NCI-H2081 (cell line): ENCODE measurements at regions not wholly inside any gene's neighbourhood (a gene's known extent, or its start where the extent isn't known, plus 50 kb on each side); places are given as distances from the start of the nearest gene placed in this dataset.
A peak's percentile ranks its signal among the peaks of the same experiment; 100 is the strongest.

Experiments used
- DNase-seq, 2 experiments: peaks; one replicate each; lab custom pipeline; 2025; lab: John Stamatoyannopoulos, UW

DNA sequence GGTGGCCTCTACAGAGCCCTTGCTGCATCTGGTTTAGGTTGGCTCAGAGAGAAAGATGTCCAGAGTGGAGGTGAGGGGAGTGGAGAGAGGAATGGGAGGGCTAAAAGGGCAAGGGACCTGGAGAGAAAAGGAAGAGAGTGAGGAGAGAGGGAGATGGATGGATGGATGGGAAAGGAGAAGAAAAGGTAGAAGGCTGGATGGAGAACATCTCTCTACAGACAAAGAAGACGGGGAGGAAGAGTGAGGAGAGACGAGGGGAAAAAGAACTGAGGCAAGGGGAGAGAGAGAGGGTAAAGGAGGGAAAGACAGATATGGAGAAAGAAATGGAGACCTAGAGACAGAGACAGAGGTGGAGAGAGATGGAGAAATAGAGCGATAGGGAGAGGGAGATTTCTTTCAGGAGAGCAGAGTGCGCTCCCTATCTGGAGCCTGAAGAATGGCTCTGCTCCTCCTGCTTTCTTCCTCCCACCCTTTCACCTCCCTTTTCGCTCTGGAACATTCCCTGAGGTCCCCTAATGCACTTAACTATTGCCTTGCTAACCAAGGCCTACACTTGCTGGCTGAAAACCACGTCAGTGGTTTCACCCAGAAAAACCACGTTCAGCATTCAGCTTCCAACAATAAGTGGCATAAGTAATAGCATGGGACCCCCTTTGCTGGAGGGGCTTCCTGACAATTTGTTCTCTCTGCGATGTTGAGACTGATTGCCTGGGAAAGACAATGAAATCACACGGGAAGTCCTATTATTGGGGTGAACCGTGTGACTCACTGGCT, 286.3 kb downstream of the CDH26 start:
- no peak for DNase-seq

- no peak for DNase-seq
Measured at GRCh38 chr20:60246751-60247150, 288.5 kb downstream of the CDH26 start.

DNA sequence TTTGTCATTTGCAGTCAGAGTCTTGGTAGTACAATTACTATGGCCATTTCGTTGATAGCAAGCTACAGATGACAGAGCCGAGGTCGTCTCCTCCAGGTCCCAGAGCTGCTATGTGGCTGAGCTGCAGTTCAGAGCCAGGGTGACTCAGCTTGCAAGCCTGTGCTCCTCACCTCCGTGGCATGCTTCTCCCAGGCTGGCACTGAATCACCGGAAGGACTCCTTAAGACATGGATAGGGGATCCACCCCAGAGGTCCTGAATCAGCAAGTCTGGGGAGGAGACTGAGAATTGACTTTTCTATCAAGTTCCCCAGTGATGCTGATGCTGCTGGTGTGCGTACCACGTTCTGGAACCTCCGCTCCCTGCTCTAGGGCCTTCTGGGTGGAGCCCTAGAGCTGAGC, 291.2 kb downstream of the CDH26 start:
- no peak for DNase-seq

DNA sequence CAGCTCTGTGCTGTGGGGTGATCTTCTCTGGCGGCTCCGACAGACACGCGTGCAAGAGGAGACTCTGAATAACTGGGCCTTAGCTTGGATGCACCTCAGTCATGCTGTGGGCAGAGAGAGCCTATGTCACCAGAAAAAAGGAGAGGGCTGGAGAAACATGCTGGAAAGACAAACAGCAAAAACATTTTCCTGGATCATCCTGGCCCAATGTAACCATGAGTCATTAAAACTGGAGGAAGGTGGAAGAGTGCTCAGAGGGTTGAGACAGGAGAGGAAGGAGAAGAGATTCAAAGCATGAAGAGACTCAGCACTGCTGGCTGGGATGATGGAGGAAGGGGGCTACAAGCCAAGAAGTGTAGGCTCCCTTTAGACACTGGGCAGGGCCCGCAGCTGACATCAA, 292.0 kb downstream of the CDH26 start:
- no peak for DNase-seq

- DNase-seq = no peak
Measured at GRCh38 chr20:60252866-60253265, 294.6 kb downstream of the CDH26 start.

DNA sequence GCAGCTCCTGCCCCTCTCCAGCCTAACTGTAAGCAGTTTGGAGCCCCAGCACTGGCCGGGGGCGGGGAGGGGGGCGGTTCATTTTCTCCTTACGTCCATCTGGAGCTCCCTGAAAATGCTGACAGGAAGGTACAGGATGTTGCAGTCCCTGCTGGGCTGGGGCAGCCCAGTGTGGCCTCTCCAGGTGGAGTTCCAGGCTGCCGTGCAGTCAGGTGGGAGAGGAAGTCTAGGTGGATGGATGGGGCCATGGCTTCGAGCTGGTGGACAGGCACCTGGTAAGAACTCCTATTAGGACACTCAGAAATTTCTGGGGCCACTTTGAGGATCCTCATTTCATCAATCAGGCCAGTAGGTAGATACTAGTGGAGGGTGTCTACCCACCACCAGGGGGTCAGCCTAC, 295.2 kb downstream of the CDH26 start:
- DNase-seq = no peak

- peak; percentile 9 to 40 for DNase-seq
Measured at GRCh38 chr20:60254901-60255411, 296.7 kb downstream of the CDH26 start.

DNA sequence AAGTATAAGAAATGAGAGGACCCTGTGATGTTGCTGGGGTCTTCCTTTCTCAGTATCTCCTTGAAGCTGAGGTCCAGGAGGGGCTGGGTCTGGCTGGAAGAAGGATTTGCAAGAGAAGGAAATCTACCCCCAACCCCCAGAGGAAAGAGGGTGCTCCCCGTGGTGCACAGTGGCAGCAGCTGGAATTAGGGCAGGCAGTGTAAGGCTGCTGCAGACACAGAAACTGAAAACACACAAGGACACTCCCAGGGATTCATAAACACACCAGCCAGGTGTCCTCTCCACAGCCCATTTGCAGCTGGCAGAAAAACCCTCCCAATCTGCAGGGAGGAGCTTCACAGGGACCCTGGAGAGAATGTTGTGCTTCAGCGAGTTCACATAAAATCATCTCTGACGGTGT, 297.2 kb downstream of the CDH26 start:
- DNase-seq = peak; percentile 8 to 41

GRCh38 chr20:60255866-60256265, 297.6 kb downstream of the CDH26 start:
- DNase-seq = no peak

DNA sequence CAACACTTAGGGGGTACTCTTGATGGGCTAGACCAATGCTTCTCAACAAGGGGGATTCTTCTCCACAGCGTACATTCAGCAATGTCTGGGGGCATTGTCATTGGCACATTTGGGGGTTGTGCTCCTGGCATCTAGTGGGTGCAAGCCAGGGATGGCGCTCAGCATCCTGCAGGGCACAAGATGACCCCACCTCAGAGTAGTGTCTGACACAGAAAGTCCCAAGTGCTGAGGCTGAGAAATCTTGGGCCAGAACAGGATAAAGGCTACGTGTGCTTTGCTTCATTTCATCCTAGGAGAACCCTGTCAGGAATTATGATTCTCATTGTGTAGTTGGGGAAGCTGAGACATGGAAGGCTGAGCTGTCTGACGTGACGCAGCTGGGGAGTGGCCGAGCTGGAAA, 298.6 kb downstream of the CDH26 start:
- DNase-seq = no peak

- DNase-seq = no peak
Measured at GRCh38 chr20:60257671-60258070, 299.4 kb downstream of the CDH26 start.

DNA sequence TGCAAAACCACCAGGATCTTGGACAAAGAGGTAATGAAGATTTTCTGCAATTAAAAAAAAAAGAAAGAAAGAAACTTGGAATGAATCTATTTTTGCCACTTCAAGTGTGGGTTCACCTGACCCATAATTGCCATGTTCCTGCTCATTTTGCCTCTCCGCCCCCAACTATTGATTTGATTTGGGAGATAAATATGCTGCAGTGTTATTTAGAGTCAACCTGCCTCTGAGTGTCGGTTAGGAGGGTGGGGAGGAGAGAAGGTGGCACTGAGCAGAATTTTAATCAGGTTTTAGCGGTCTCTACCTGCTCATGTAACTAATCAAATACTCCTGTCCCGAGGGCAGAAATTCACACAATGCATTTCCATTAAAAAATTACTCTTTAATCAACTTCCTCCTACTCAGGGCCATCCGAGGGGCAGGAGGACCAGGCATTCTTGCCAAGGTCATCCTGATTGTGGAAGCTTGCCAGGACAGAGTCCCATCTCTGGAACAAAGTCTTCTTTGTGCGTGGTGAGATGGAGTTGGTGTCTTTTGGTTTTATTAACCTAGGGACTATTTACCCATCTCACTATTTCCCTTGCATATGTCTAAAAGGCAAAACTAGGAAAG, 300.1 kb downstream of the CDH26 start:
- DNase-seq = no peak

DNA sequence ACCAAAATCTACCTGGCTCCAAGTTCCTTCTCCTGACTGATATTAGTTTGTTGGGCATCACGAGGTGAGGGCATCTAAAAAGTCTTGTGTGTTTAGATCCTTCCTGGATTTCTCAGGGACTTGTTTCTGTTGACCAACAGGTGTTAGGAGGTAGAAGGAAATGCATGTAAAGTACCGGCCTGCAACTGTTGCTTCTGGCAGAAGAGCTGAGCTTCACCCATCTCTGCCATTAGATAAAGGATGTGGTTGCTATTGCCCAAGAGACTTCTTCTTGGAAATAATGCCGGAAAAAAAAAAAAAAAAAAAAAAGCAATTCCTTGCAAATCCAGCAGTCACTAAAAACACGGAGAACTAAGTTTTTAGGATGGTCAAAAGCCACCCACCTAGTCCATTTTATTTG, 303.1 kb downstream of the CDH26 start:
- no peak for DNase-seq

DNA sequence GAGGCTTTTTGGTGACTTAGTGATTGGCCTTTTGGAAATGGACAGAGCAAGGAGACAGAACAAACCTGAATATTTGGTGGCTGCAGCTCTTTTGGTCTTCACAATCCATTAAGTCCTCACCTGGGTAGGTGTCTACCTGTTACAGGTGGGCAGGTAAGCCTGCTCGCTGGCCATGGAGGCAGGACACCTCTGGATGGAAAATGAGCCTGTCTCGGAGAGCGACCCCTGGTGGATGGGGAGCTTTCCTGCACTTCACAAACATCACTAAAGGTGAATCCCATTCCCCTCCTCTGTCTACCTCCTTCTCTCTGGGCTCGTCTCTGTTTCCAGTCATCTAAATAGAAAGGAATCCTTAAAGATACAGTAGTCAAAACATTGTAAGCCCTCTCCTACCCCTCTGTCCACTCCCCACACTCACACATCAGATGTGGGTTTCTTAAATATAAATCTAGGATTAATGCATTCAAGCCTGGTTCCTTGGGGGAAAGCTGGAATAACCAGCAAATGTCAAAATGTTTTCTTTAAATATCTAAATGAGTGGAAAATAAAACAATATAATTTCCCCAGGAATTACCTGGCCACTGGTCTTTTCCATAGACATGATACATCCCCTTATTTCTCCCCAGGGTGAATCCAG, 304.9 kb downstream of the CDH26 start:
- DNase-seq = no peak

- DNase-seq = no peak
Measured at GRCh38 chr20:60263725-60264709, 305.8 kb downstream of the CDH26 start.

DNA sequence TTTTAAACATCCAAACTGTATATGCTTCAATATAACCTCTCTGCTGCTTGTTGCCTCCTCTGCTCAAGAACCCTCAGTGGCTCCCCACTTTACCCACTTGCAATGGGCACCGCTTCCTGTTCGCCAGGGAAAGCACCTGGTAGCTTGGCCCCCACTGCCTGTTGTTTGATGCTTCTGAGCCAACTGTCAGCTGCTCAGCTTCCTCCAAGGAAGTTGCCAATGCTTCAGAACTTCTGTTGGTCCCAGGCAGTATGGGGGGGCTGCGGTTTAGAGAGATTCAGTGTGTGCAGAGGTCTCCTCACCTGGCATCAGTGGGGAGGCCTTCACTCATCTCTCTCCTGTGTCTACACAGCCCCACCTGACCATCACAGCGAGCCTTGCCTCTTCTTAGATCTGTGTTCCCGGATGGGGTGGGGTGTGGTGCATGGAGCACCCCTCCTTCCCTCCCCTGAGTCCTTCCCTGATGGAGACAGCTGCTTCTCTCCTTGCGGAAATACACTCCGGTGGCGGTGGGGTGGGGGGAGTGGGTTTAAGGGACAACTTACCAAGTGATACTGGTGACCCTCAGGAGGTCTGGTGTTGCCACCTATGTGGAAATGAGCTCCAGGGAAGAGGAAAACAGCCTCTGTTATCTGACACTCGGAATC, 308.1 kb downstream of the CDH26 start:
- no peak for DNase-seq

DNA sequence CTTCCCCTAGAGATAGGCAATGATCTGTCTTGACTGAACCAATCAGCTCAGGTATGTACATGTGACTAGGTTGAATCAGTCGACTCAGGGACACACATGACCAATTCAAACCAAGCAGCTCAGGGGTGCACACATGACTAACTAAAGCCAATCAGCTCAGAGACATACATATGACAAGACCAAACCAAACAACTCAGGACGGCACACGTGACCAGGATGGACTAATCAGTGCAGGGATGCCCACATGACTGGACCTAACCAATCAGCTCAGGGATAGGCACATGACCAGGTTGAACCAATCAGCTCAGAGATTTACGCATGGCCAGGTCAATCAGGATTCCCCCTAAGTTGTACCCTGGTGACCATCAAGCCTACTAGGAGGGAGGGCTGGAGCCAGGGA, 310.3 kb downstream of the CDH26 start:
- DNase-seq = no peak

- no peak for DNase-seq
Measured at GRCh38 chr20:60269573-60270162, 311.4 kb downstream of the CDH26 start.

GRCh38 chr20:60270341-60270740, 312.1 kb downstream of the CDH26 start:
- no peak for DNase-seq

DNA sequence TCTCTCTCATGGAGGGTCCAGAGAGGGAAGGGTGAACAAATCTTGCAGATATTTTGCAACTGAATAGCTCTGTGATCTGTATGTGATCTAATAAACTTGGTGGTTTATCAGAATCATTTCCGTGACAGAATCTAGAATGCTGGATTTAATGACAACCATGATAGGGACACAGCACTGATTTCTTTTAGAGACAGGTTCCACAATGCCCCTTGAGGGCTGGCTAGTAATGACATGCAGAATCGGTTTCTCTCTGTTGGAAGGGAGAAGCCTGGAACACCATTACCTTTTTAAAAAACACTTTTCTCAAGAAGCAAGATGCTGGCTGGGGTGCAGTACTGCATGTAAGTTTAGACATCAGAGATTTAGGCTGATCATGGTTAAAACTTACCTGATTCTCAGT, 313.4 kb downstream of the CDH26 start:
- no peak for DNase-seq

DNA sequence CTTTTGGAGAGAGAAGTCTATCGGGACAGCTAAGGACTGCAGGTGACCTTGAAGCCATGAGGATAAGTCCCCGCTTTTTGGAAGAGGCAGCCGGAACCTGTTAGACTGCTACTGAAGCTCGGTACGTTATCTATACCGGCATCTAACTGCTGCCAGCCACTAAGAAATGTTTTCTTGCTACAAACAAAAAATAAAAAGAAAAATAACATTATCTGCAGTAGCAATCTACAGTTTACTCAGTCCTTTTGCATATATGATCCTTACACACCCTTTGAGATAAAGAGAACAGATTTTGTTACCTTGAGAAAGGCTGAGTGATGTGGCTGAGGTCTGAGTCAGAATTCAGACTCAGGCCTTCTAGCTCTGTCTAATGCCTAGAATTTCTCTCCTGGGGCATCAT, 314.6 kb downstream of the CDH26 start:
- no peak for DNase-seq
